ENCODE measurements at regions not wholly inside any gene's neighbourhood (a gene's known extent, or its start where the extent isn't known, plus 50 kb on each side); places are given as distances from the start of the nearest gene placed in this dataset.

DNA sequence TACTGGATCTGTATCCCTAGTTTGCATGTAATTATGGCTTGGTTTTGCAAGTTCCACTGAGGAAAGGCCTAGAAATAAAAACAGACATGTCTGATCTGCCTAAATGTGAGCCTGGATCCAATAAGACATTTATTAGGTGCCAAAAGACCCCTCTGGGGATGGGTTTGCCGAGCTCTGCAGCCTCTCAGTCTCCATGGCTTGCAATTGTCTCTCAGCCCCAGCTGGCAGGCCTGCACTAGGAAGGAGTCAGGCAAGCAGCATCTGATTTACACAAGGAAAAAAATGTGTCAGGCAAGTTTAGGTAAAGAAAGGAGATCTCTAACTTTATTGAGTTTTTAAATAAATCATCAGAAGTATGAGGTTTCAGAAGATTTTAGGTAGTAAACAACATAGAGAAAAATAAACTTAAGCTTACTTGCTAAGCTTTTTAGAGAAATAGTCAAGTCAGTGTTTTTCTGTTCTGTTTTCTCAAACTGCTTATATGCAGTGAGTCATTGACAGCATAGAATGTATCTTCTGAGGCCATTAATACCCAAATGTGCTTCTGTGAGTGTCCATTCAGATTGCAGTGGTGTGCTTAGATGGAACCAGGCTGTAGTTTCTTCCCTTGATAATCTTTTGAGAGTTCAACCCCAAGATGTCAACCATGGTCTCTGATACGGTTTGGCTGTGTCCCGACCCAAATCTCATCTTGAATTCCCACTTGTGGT lies 121.0 kb downstream of the FHL5 start:
- TF ChIP-seq, protein P1, sequence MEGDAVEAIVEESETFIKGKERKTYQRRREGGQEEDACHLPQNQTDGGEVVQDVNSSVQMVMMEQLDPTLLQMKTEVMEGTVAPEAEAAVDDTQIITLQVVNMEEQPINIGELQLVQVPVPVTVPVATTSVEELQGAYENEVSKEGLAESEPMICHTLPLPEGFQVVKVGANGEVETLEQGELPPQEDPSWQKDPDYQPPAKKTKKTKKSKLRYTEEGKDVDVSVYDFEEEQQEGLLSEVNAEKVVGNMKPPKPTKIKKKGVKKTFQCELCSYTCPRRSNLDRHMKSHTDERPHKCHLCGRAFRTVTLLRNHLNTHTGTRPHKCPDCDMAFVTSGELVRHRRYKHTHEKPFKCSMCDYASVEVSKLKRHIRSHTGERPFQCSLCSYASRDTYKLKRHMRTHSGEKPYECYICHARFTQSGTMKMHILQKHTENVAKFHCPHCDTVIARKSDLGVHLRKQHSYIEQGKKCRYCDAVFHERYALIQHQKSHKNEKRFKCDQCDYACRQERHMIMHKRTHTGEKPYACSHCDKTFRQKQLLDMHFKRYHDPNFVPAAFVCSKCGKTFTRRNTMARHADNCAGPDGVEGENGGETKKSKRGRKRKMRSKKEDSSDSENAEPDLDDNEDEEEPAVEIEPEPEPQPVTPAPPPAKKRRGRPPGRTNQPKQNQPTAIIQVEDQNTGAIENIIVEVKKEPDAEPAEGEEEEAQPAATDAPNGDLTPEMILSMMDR (IDR thresholded peaks at IDR 0.05; ENCODE audit: low read length) = no peak
- no peak for TF ChIP-seq EZH2 (IDR thresholded peaks at IDR 0.05; ENCODE audit: borderline replicate concordance, low read length)

Measured in OCI-LY1 (cell line).